H1 (cell line): ENCODE measurements at regions not wholly inside any gene's neighbourhood (a gene's known extent, or its start where the extent isn't known, plus 50 kb on each side); places are given as distances from the start of the nearest gene placed in this dataset.

Experiments used
- CBX5 ChIP-seq: fragments of 300-800, 300-1000 bp; sonication (generic); IDR thresholded peaks from 2 replicates; pipeline ENCODE4 v1.7.1; 2016; ENCODE audit warnings: antibody characterized with exemption, low read length, low read depth
- EP300 ChIP-seq, 2 experiments: IDR thresholded peaks; 1 replicate in 1 of 2; 2 replicates in 1 of 2; pipeline ENCODE4 v1.6.1; 2011 to 2012; ENCODE audit warnings: low read depth in 2 of 2, low read length in 2 of 2, mild to moderate bottlenecking in 2 of 2, borderline replicate concordance in 1 of 2, inconsistent platforms in 1 of 2, moderate library complexity in 1 of 2
- HDAC2 ChIP-seq, 2 experiments: fragments of 300-600 bp in 1 of 2; sonication (generic) in 1 of 2; IDR thresholded peaks; 2 replicates each; pipeline ENCODE4 v1.6.1; 2011 to 2012; ENCODE audit warnings: low read depth in 2 of 2, low read length in 2 of 2, mild to moderate bottlenecking in 2 of 2, moderate library complexity in 2 of 2, borderline replicate concordance in 1 of 2, inconsistent platforms in 1 of 2
- MAX ChIP-seq: IDR thresholded peaks from 2 replicates; pipeline ENCODE4 v1.6.1; 2012; ENCODE audit warnings: inconsistent platforms
- NRF1 ChIP-seq: IDR thresholded peaks from 2 replicates; pipeline ENCODE4 v1.6.1; 2011; ENCODE audit warnings: mild to moderate bottlenecking, low read depth, low read length, improper control_type of control experiment

- no peak for TF ChIP-seq HDAC2 (IDR thresholded peaks at IDR 0.05; ENCODE audit: borderline replicate concordance in 1 of 2, low read depth in 2 of 2, low read length in 2 of 2)
- TF ChIP-seq EP300 (IDR thresholded peaks at IDR 0.05; ENCODE audit: borderline replicate concordance in 1 of 2, low read depth in 2 of 2, low read length in 2 of 2), result no peak
- TF ChIP-seq MAX, result no peak
- TF ChIP-seq NRF1, result no peak
- TF ChIP-seq CBX5, result no peak
Observed at GRCh38 chr21:35397781-35398180, 348.7 kb upstream of the RUNX1 start (continued).
